ENCODE measurements at regions not wholly inside any gene's neighbourhood (a gene's known extent, or its start where the extent isn't known, plus 50 kb on each side); places are given as distances from the start of the nearest gene placed in this dataset.

GRCh38 chr18:67733088-67733487 is 216.6 kb upstream of the DSEL start:
- no peak for TF ChIP-seq EGR1 (IDR thresholded peaks at IDR 0.05)
- TF ChIP-seq YY1 (IDR thresholded peaks at IDR 0.05; ENCODE audit: low read depth): no peak
- no peak for TF ChIP-seq REST (IDR thresholded peaks at IDR 0.05; ENCODE audit: low read depth)
- TF ChIP-seq TEAD4 (IDR thresholded peaks at IDR 0.05): no peak
- TF ChIP-seq TAF1 (IDR thresholded peaks at IDR 0.05; ENCODE audit: low read depth): no peak
- no peak for TF ChIP-seq CREB1 (IDR thresholded peaks at IDR 0.05; ENCODE audit: low read depth)
- TF ChIP-seq ZBTB7A (IDR thresholded peaks at IDR 0.05; ENCODE audit: low read depth): no peak
- TF ChIP-seq FOXM1 (IDR thresholded peaks at IDR 0.05; ENCODE audit: borderline replicate concordance, low read depth): no peak
- TF ChIP-seq RAD21 (IDR thresholded peaks at IDR 0.05; ENCODE audit: low read depth): no peak

- TF ChIP-seq MAX (IDR thresholded peaks at IDR 0.05) (no peak), USF1 (IDR thresholded peaks at IDR 0.05) (no peak), RAD21 (IDR thresholded peaks at IDR 0.05; ENCODE audit: low read depth) (no peak), EGR1 (IDR thresholded peaks at IDR 0.05) (no peak)
Measured at GRCh38 chr18:67731851-67732250, 215.3 kb upstream of the DSEL start.

- TF ChIP-seq CREB1 (IDR thresholded peaks at IDR 0.05; ENCODE audit: low read depth) (no peak), CEBPB (IDR thresholded peaks at IDR 0.05) (no peak), TCF12 (IDR thresholded peaks at IDR 0.05; ENCODE audit: low read depth) (no peak), TEAD4 (IDR thresholded peaks at IDR 0.05) (no peak), MAX (IDR thresholded peaks at IDR 0.05) (no peak), EGR1 (IDR thresholded peaks at IDR 0.05) (no peak), FOXM1 (IDR thresholded peaks at IDR 0.05; ENCODE audit: borderline replicate concordance, low read depth) (no peak), USF1 (IDR thresholded peaks at IDR 0.05) (no peak), TAF1 (IDR thresholded peaks at IDR 0.05; ENCODE audit: low read depth) (no peak), RAD21 (IDR thresholded peaks at IDR 0.05; ENCODE audit: low read depth) (no peak), EP300 (IDR thresholded peaks at IDR 0.05; ENCODE audit: borderline replicate concordance) (no peak), ZBTB7A (IDR thresholded peaks at IDR 0.05; ENCODE audit: low read depth) (no peak), NFIC (IDR thresholded peaks at IDR 0.05) (no peak)
Measured at GRCh38 chr18:67730886-67731285, 214.4 kb upstream of the DSEL start.

- no peak for TF ChIP-seq EGR1 (IDR thresholded peaks at IDR 0.05)
- TF ChIP-seq NFIC (IDR thresholded peaks at IDR 0.05): no peak
- TF ChIP-seq CEBPB (IDR thresholded peaks at IDR 0.05): no peak
- TF ChIP-seq RAD21 (IDR thresholded peaks at IDR 0.05; ENCODE audit: low read depth): no peak
- TF ChIP-seq TEAD4 (IDR thresholded peaks at IDR 0.05): no peak
- TF ChIP-seq FOXM1 (IDR thresholded peaks at IDR 0.05; ENCODE audit: borderline replicate concordance, low read depth): no peak
- TF ChIP-seq TCF12 (IDR thresholded peaks at IDR 0.05; ENCODE audit: low read depth): no peak
- no peak for TF ChIP-seq MAX (IDR thresholded peaks at IDR 0.05)
- TF ChIP-seq TAF1 (IDR thresholded peaks at IDR 0.05; ENCODE audit: low read depth): no peak
- no peak for TF ChIP-seq EP300 (IDR thresholded peaks at IDR 0.05; ENCODE audit: borderline replicate concordance)
- no peak for TF ChIP-seq ZBTB7A (IDR thresholded peaks at IDR 0.05; ENCODE audit: low read depth)
- TF ChIP-seq REST (IDR thresholded peaks at IDR 0.05; ENCODE audit: low read depth): no peak
- TF ChIP-seq CREB1 (IDR thresholded peaks at IDR 0.05; ENCODE audit: low read depth): no peak
Measured at GRCh38 chr18:67728364-67728763, 211.8 kb upstream of the DSEL start.

GRCh38 chr18:67726882-67727281 is 210.4 kb upstream of the DSEL start:
- TF ChIP-seq CREB1 (IDR thresholded peaks at IDR 0.05; ENCODE audit: low read depth) (no peak), EP300 (IDR thresholded peaks at IDR 0.05; ENCODE audit: borderline replicate concordance) (no peak), CEBPB (IDR thresholded peaks at IDR 0.05) (no peak), EGR1 (IDR thresholded peaks at IDR 0.05) (no peak), TAF1 (IDR thresholded peaks at IDR 0.05; ENCODE audit: low read depth) (no peak), USF1 (IDR thresholded peaks at IDR 0.05) (no peak), YY1 (IDR thresholded peaks at IDR 0.05; ENCODE audit: low read depth) (no peak), RAD21 (IDR thresholded peaks at IDR 0.05; ENCODE audit: low read depth) (no peak), NFIC (IDR thresholded peaks at IDR 0.05) (no peak), MAX (IDR thresholded peaks at IDR 0.05) (no peak), ZBTB7A (IDR thresholded peaks at IDR 0.05; ENCODE audit: low read depth) (no peak)

All from Ishikawa (cell line).